ENCODE measurements at regions not wholly inside any gene's neighbourhood (a gene's known extent, or its start where the extent isn't known, plus 50 kb on each side); places are given as distances from the start of the nearest gene placed in this dataset.

GRCh38 chr11:35057926-35058668 lies 80.9 kb upstream of the CD44 start:
- TF ChIP-seq SPI1 (IDR thresholded peaks at IDR 0.05; ENCODE audit: borderline replicate concordance, low read depth) (no peak), CTCF (IDR thresholded peaks at IDR 0.05; ENCODE audit: insufficient read depth, low read length) (no peak), REST (IDR thresholded peaks at IDR 0.05; ENCODE audit: insufficient replicate concordance, low read depth) (no peak)
